ENCODE measurements at regions not wholly inside any gene's neighbourhood (a gene's known extent, or its start where the extent isn't known, plus 50 kb on each side); places are given as distances from the start of the nearest gene placed in this dataset.

DNA sequence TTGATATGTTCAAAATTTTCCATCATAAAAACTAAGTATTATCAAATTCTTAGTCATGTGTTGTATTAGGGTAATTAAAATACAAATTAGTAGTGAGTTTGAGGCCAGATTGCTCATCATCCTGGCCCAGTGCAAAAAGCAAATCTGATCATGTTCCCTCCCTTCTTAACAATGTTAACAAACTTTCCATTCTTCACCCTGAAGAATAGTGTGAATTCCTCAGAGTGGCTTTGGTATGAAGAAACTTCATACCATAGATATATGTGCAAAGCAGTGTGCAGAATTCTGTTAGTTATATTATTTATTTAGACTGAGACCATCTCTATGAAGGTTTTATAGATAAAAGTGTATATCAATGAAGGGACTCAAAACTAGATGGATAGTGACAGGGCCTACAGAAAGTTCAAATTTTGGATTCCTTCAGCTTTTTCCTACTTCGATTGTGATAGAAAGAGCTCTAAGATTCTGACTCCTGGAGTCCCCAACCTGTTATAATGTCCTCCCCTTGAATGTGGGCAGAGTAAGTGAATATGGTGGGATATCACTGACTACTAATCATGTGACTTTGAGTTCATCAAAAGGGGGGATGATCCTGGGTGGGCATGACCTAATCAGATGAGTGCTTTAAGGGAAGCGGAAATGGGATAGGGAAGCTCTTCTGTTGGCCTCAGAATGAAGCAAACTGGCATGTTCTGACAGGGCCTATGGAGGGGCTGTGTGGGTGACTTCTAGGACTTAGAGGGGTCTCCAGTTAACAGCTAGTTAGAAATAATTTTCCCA, 271.4 kb downstream of the BTG1 start:
- DNase-seq = no peak
- Histone ChIP-seq H3K4me1 (replicated peaks; ENCODE audit: insufficient read depth) (no peaks in the 10 kb centered on the region), H3K27ac (no peak overlapping the region), H3K4me3 (no peak overlapping the region), H3F3A (ENCODE audit: insufficient read depth, low read depth) (no peaks in the 10 kb centered on the region), H3K9me3 (ENCODE audit: insufficient read depth, low read depth) (no peaks in the 10 kb centered on the region), H3K27me3 (ENCODE audit: insufficient read depth, low read depth) (no peaks in the 10 kb centered on the region), H3K79me2 (ENCODE audit: low read depth) (no peaks in the 10 kb centered on the region), H4K20me1 (ENCODE audit: insufficient read depth) (no peaks in the 10 kb centered on the region), H3K4me2 (no peak overlapping the region), H3K36me3 (ENCODE audit: low read depth) (no peaks in the 10 kb centered on the region), H3K9me2 (ENCODE audit: insufficient read depth) (no peaks in the 10 kb centered on the region; the same call in 1 of the 2 replicates), H2AFZ (no peak overlapping the region)
- ChIA-PET POLR2A (ENCODE audit: unreplicated experiment) (no interaction called here), CTCF (no interaction called here)
- intact Hi-C loops (cut with micrococcal nuclease; ENCODE audit: unreplicated experiment) = no loop called here
- TF ChIP-seq, protein P1, sequence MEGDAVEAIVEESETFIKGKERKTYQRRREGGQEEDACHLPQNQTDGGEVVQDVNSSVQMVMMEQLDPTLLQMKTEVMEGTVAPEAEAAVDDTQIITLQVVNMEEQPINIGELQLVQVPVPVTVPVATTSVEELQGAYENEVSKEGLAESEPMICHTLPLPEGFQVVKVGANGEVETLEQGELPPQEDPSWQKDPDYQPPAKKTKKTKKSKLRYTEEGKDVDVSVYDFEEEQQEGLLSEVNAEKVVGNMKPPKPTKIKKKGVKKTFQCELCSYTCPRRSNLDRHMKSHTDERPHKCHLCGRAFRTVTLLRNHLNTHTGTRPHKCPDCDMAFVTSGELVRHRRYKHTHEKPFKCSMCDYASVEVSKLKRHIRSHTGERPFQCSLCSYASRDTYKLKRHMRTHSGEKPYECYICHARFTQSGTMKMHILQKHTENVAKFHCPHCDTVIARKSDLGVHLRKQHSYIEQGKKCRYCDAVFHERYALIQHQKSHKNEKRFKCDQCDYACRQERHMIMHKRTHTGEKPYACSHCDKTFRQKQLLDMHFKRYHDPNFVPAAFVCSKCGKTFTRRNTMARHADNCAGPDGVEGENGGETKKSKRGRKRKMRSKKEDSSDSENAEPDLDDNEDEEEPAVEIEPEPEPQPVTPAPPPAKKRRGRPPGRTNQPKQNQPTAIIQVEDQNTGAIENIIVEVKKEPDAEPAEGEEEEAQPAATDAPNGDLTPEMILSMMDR (conservative IDR thresholded peaks at IDR 0.05) = no peak
- no peak for TF ChIP-seq EZH2 (IDR thresholded peaks at IDR 0.05; ENCODE audit: low read depth)
- BruUV-seq (replicated peaks) = no TSS peak

DNA sequence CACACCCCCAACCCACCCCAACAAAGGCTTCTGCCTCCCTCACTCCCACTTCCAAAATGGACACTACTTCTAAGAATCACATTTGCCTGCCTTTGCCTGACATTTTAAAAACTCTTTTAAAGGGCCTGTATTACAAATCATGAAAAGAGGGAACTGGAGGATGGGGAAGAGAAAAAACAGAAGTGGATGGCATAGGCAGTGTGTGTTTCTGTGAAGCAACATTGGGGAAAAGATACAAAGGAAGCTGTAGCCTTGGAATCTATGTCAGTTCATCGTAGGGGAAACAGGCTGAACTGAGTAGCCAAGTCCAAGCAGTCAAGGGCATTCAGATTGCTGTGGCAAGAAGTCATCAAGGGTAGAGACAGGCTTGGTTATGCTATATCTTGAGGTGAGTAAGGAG, 273.9 kb downstream of the BTG1 start:
- Histone ChIP-seq H3K4me3 (no peak overlapping the region), H3K27me3 (ENCODE audit: insufficient read depth, low read depth) (no peaks in the 10 kb centered on the region), H3K9me3 (ENCODE audit: insufficient read depth, low read depth) (no peaks in the 10 kb centered on the region), H3K36me3 (ENCODE audit: low read depth) (no peaks in the 10 kb centered on the region), H3K4me2 (no peak overlapping the region), H3K79me2 (ENCODE audit: low read depth) (no peaks in the 10 kb centered on the region), H4K20me1 (ENCODE audit: insufficient read depth) (no peaks in the 10 kb centered on the region), H3K9me2 (ENCODE audit: insufficient read depth) (no peaks in the 10 kb centered on the region; the same call in 1 of the 2 replicates), H3K27ac (no peak overlapping the region), H3F3A (ENCODE audit: insufficient read depth, low read depth) (no peaks in the 10 kb centered on the region), H3K4me1 (replicated peaks; ENCODE audit: insufficient read depth) (no peaks in the 10 kb centered on the region), H2AFZ (no peak overlapping the region)
- ChIA-PET POLR2A (ENCODE audit: unreplicated experiment) (no interaction called here), CTCF (no interaction called here)
- intact Hi-C loops (cut with micrococcal nuclease; ENCODE audit: unreplicated experiment) = no loop called here
- TF ChIP-seq, protein P1 (conservative IDR thresholded peaks at IDR 0.05) = no peak
- TF ChIP-seq EZH2 (IDR thresholded peaks at IDR 0.05; ENCODE audit: low read depth) = no peak
- no TSS peak for BruUV-seq (replicated peaks)
- no peak for DNase-seq

DNA sequence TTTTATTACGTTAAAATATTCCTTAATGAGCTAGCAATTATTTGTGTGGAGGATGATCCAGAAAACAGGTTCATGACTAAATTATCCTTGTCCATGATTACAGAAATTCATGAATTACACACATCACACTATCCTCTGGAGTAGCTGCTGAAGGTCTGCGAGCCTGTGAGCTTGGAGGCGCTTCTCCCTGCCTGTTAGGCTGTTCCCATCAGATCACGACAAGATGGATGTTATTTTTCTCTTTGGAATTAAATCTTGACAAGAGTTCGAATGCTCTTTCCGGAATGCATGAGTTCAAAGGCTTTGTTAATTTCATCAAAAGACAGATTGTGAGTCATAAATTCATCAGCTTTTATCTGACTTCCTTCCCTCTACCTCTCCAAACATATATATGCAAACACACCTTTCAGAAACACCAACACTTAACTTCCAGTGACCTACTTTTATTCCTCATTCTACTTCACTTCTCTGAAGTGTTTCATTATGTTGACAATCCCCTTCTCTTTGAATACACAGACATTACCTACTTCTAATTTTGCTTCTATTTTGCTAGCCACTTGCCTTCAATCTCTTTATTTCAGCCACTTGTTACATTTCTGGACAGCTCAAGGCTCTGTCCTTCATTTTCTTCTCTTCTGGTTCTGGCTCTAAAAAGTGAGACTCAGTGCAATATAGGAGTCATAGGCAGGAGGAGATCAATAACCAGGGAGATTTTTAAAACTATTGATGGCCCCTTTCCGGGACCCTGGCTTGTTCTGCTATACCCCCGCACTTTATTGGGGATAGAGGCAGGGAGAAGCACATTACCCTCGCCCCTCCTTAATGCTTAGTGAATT, 274.6 kb downstream of the BTG1 start:
- ChIA-PET POLR2A (ENCODE audit: unreplicated experiment) (interaction anchor here (0.6 kb wide), 1 partner anchor 169 kb away, joined by 4 read pairs; no protein-coding TSS in a partner anchor), CTCF (no interaction called here)
- no peaks in the 10 kb centered on the region for H3K4me1 ChIP-seq (replicated peaks; ENCODE audit: insufficient read depth)
- DNase-seq = no peak
- no peaks in the 10 kb centered on the region; the same call in 1 of the 2 replicates for H3K9me2 ChIP-seq (ENCODE audit: insufficient read depth)
- H3K4me3 ChIP-seq = no peak overlapping the region
- intact Hi-C loops (cut with micrococcal nuclease; ENCODE audit: unreplicated experiment) = no loop called here
- H3K4me2 ChIP-seq = no peak overlapping the region
- no peaks in the 10 kb centered on the region for H3K36me3 ChIP-seq (ENCODE audit: low read depth)
- no peaks in the 10 kb centered on the region for H4K20me1 ChIP-seq (ENCODE audit: insufficient read depth)
- TF ChIP-seq, protein P1 (conservative IDR thresholded peaks at IDR 0.05) = no peak
- TF ChIP-seq EZH2 (IDR thresholded peaks at IDR 0.05; ENCODE audit: low read depth) = no peak
- no peaks in the 10 kb centered on the region for H3K27me3 ChIP-seq (ENCODE audit: insufficient read depth, low read depth)
- H3K9me3 ChIP-seq (ENCODE audit: insufficient read depth, low read depth) = no peaks in the 10 kb centered on the region
- H3K27ac ChIP-seq = no peak overlapping the region
- H2AFZ ChIP-seq = no peak overlapping the region
- no peaks in the 10 kb centered on the region for H3K79me2 ChIP-seq (ENCODE audit: low read depth)
- BruUV-seq (replicated peaks) = no TSS peak
- H3F3A ChIP-seq (ENCODE audit: insufficient read depth, low read depth) = no peaks in the 10 kb centered on the region

Data from PC-9 (cell line).